SJSA1 (cell line): ENCODE measurements at regions not wholly inside any gene's neighbourhood (a gene's known extent, or its start where the extent isn't known, plus 50 kb on each side); places are given as distances from the start of the nearest gene placed in this dataset.
"Not testable (repeated sequence)": the region's sequence is repeated elsewhere in the genome, so short reads cannot be mapped to it uniquely, and the experiment has no call there.

Experiments
- DNase-seq, 2 experiments: peaks; one replicate each; pipeline ENCODE4 v3.0.0-alpha.2; 2015 to 2020; ENCODE audit warnings: low spot score in 2 of 2, low read depth in 1 of 2
- H3K27ac ChIP-seq: fragments of 250-450 bp; sonication (Bioruptor Pico); 2 replicates; pipeline ENCODE4 v1.5.1; 2020; ENCODE audit warnings: mild to moderate bottlenecking, moderate library complexity
- H3K27me3 ChIP-seq: fragments of 250-450 bp; sonication (Bioruptor Pico); replicated peaks from 2 replicates; pipeline ENCODE4 v1.5.1; 2020; ENCODE audit warnings: mild to moderate bottlenecking, moderate library complexity
- H3K36me3 ChIP-seq: fragments of 250-450 bp; sonication (Bioruptor Pico); 2 replicates; pipeline ENCODE4 v1.5.1; 2020; ENCODE audit warnings: mild to moderate bottlenecking
- H3K4me1 ChIP-seq: fragments of 250-450 bp; sonication (Bioruptor Pico); replicated peaks from 2 replicates; pipeline ENCODE4 v1.6.1; 2021; ENCODE audit warnings: mild to moderate bottlenecking
- H3K4me3 ChIP-seq: fragments of 250-450 bp; sonication (Bioruptor Pico); 2 replicates; pipeline ENCODE4 v1.5.1; 2020; ENCODE audit warnings: mild to moderate bottlenecking
- H3K9me3 ChIP-seq: fragments of 250-450 bp; sonication (Bioruptor Pico); replicated peaks from 2 replicates; pipeline ENCODE4 v1.5.1; 2020; ENCODE audit warnings: mild to moderate bottlenecking

DNA sequence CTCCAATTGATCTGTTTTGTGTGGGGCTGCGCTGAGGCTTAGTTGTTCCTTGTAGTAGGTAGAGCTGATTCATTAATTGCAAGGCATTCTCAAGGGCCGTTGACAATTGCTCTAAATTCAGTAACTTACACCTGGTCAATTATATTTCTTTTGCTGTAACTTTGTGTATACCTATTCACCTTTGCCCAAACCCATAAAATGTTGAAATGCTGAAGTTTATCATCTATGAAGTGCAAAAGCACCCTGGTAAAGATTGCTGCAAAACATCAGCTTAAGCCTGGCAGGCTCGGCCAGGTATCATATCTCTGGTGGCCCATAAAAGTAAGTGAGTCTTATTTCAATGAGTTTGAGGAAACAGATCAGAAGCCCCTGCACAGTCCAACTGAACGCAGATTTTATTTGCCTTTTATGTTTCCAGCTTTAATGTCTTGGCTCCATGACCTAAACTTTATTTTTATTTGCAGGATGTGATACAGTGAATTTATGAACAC, 203.6 kb upstream of the SLCO3A1 start:
- DNase-seq: no peak
- H3K36me3 ChIP-seq: no peaks in the 10 kb centered on the region
- no peaks in the 10 kb centered on the region for H3K9me3 ChIP-seq
- H3K27me3 ChIP-seq: no peaks in the 10 kb centered on the region
- H3K4me1 ChIP-seq: no peaks in the 10 kb centered on the region
- H3K4me3 ChIP-seq: no peak overlapping the region
- no peak overlapping the region for H3K27ac ChIP-seq

DNA sequence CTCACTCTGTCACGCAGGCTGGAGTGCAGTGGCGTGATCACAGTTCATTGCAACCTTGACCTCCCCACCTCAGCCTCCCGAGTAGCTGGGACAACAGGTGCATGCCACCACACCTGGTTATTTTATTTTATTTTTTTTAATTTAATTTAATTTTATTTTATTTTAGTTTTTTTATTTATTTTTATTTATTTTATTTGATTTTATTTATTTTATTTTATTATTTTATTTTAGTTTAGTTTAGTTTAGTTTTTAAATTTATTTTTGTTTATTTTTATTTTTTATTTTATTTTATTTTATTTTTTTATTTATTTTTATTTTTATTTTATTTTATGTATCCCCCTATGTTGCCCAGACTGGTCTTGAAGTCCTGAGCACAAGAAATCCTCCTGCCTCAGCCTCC, 202.3 kb upstream of the SLCO3A1 start:
- H3K36me3 ChIP-seq: no peaks in the 10 kb centered on the region
- DNase-seq: no peak
- no peaks in the 10 kb centered on the region for H3K9me3 ChIP-seq
- no peaks in the 10 kb centered on the region for H3K27me3 ChIP-seq
- H3K4me3 ChIP-seq: no peak overlapping the region
- H3K27ac ChIP-seq: no peak overlapping the region
- H3K4me1 ChIP-seq: no peaks in the 10 kb centered on the region

DNA sequence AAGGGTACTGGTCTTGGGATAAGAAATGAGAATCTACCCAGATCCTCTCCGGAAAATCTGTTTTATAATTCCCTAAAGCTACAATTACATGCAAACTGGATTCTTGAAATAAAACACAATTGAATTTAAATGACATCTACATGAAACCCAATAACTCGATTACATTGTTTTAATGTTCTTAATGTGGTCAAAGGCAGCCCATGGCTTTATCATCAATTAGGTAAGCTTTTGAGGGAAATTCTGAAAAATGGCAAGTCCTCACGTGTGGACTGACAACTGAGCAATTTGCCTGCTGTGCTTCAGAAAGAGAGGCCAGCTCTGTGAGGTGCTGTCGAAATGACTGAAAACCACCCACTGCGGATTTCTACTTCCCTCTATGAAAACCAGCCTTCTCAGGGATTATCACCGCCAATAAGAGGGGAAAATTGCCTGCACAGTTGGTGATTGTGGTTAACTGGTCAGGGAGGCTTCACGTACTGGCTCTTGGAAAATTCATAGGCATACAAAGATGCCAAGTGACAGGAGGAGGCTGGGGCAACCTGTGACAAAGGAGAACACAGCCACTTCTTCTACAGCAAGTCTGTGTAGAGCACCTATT, 200.8 kb upstream of the SLCO3A1 start:
- Histone ChIP-seq H3K4me3 (no peak overlapping the region), H3K36me3 (no peaks in the 10 kb centered on the region)

DNA sequence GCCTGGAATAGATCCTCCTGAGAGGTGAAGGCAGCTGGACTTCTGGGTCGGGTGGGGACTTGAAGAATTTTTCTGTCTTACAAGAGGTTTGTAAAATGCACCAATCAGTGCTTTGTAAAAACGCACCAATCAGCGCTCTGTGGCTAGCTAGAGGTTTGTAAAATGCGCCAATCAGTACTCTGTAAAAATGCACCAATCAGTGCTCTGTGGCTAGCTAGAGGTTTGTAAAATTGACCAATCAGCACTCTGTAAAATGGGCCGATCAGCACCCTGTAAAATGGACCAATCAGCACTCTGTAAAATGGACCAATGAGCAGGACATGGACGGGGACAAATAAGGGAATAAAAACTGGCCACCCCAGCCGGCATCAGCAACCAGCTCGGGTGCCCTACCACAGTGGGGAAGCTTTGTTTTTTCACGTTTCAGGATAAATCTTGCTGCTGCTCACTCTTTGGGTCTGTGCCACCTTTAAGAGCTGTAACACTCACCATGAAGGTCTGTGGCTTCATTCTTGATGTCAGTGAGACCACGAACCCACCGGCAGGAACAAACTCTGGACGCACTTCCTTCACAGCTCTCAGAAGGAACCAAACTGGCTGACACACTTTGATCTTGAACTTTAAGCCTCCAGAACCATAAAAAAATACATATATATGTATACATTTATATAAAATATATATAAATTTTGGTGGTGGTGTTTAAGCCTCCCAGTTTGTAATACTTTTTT, 197.8 kb upstream of the SLCO3A1 start:
- H3K9me3 ChIP-seq, H3K27ac ChIP-seq, H3K4me3 ChIP-seq, H3K27me3 ChIP-seq, H3K36me3 ChIP-seq, DNase-seq, H3K4me1 ChIP-seq: not testable (repeated sequence)

More for the DNA sequence above, 200.8 kb upstream of the SLCO3A1 start:
- no peak overlapping the region for H3K27ac ChIP-seq
- DNase-seq: no peak
- H3K4me1 ChIP-seq: no peaks in the 10 kb centered on the region
- H3K9me3 ChIP-seq: no peaks in the 10 kb centered on the region
- H3K27me3 ChIP-seq: no peaks in the 10 kb centered on the region

DNA sequence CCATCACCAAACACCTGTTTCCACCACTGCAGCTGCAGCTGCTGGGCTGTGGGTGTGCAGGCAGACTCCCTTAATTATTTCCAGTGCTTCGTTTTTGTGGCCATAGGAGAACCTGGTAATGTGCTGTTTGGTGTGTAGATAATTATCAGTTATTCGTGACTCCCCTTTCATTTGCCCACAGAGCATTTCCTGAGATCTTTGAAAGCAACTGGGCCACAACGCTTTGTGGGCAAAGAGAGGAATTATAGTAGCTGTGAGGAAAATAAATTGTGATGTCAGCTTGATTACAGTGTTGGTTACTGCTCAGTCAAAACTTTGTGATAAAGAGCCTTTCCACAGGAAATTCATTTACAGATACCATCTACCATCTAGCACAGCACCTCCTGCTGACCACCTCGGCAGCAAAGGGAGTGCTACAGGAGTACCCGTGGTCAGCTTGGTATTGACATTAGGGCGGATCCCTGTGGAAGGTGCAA, 193.3 kb upstream of the SLCO3A1 start:
- H3K9me3 ChIP-seq: no peaks in the 10 kb centered on the region
- H3K4me3 ChIP-seq: no peak overlapping the region
- no peak for DNase-seq
- H3K27ac ChIP-seq: no peak overlapping the region
- no peaks in the 10 kb centered on the region for H3K27me3 ChIP-seq
- no peaks in the 10 kb centered on the region for H3K4me1 ChIP-seq
- no peaks in the 10 kb centered on the region for H3K36me3 ChIP-seq

DNA sequence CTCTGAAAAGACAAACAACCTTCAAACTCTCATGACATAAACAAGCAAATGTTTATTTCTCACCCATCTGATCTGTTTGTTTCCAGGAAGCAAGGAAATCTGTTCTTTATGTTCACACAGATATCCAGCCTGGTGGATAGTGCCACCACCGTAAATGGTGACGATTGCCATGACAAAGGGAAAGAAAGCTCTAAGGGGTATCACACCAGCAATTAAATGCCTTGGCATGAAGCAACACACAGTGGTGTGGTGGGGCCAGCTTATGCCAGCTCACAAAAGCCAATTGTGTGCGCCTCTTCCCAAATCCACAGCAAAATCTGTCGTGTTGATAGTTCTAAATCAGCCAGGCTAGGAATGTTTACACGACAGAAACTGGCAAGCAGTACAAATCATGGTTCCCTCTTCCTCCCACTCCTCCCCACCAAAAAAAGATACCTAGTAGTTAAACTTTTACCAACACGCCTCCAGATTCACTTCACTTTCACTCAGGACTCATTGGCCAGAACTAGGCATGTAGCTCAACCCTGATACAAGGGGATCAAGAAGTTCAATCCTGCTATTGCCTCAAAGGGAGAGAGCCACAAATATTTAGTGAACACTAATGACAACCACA, 189.2 kb upstream of the SLCO3A1 start:
- no peak overlapping the region for H3K27ac ChIP-seq
- no peak for DNase-seq
- no peaks in the 10 kb centered on the region for H3K36me3 ChIP-seq

DNA sequence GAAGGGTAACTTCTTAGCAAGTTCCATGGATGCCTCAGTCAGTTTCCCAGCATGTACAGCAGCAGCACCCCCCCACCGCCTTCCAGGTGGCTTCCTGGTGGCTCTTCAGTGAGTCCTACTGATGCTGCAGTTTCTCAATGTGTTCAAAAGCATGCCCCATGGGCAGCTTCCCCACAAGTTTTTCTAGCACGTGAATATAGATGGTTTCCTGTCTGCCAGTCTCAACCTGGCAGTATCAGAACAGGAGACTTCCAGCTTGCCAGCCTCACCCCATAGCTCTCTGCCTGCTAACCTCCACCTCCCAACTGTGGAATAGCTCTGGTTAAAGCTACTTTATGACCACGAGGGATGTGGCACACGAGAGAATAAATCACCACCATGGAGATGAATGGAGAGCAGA, 188.3 kb upstream of the SLCO3A1 start:
- no peak for DNase-seq

More for the DNA sequence above, 189.2 kb upstream of the SLCO3A1 start:
- Histone ChIP-seq H3K9me3 (no peaks in the 10 kb centered on the region), H3K4me3 (no peak overlapping the region), H3K27me3 (peaks cover 3% of the 10 kb centered on the region; the same call in 1 of the 2 replicates), H3K4me1 (no peaks in the 10 kb centered on the region)

DNA sequence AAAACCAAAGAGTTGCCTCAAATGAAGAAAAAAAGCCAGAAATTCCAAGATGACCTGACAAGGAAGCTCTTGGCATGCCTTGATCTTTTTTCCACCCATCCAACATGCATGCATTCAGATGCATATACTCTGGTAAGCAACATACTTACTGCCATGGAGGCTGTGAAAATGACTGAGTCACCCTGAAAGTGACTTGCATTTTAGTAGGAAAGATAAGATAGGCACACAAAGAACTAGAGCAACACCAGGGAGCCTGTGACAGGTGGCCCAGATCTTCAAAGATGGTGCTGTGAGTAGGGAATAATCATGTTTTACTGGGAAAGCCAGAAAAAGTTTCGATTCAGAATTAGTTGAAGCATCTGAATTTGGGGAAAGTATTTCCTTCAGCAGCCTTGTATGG, 185.1 kb upstream of the SLCO3A1 start:
- Histone ChIP-seq H3K9me3 (no peaks in the 10 kb centered on the region), H3K27ac (no peak overlapping the region), H3K4me3 (no peak overlapping the region), H3K4me1 (no peaks in the 10 kb centered on the region), H3K27me3 (peaks cover 3% of the 10 kb centered on the region; the same call in 1 of the 2 replicates), H3K36me3 (no peaks in the 10 kb centered on the region)
- DNase-seq: no peak

More for the DNA sequence above, 188.3 kb upstream of the SLCO3A1 start:
- H3K36me3 ChIP-seq: no peaks in the 10 kb centered on the region
- H3K4me1 ChIP-seq: no peaks in the 10 kb centered on the region
- no peak overlapping the region for H3K27ac ChIP-seq
- no peaks in the 10 kb centered on the region for H3K9me3 ChIP-seq
- H3K27me3 ChIP-seq: peaks cover 3% of the 10 kb centered on the region; the same call in 1 of the 2 replicates
- no peak overlapping the region for H3K4me3 ChIP-seq

DNA sequence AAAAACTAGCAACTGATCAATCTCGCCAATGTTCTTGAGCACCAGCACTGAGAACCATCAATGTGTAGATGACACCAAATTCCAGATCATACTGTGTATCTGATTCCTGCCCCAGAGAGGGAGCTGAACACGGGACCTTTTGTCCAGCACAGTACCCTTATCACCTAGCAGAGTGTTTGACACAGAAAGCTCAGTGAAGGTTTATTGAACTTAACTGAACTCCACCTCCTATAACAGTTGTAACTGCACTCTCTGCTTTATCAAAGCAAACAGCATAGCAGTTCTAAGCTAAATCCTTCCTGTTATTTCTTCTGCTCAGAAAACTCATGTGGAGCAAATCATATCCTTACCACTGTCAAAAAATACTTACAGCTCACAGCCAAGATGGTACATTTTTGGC, 183.4 kb upstream of the SLCO3A1 start:
- H3K4me3 ChIP-seq: no peak overlapping the region
- no peak for DNase-seq
- H3K9me3 ChIP-seq: no peaks in the 10 kb centered on the region
- H3K4me1 ChIP-seq: no peaks in the 10 kb centered on the region
- H3K27ac ChIP-seq: no peak overlapping the region
- peaks cover 3% of the 10 kb centered on the region; the same call in 1 of the 2 replicates for H3K27me3 ChIP-seq
- H3K36me3 ChIP-seq: no peaks in the 10 kb centered on the region

DNA sequence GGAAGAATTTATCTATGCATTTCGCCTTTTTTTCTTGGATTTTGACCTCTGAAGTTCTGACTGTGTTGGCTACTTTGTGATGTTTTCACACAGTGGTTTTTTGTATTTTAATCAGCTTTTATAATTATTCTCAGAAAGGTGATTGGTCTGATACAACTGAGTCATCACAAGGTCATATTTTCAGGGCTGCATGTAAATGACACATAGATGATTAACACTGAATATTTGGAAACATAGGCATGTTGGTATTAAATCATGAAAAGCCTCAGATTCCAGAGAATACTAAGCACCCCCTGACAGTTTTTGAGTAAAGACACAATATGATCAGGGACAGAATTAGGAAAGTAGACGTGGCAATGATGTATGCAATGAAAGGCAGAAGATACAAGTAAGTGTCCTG, 175.5 kb upstream of the SLCO3A1 start:
- Histone ChIP-seq H3K4me3 (no peak overlapping the region), H3K4me1 (no peaks in the 10 kb centered on the region), H3K9me3 (no peaks in the 10 kb centered on the region), H3K36me3 (no peaks in the 10 kb centered on the region), H3K27ac (no peak overlapping the region), H3K27me3 (no peaks in the 10 kb centered on the region)
- no peak for DNase-seq

DNA sequence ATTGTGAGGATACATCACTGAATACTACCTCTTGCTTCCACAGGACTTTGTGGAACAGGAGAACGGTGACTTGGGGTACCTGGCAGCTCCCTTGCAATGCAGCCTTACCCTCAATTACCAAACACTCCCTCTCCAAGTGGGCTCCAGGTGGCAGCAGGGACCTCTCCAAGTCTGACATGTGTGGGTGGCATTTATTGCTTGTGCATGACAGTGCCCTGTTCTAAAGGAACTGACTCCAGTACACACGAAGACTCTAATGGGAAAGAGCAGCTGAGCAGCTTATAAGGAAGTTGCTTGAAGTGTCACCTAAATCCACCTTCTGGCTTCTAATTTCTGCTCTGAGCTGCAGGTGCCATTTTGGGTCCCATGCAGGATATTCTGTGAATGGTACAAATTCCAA, 174.1 kb upstream of the SLCO3A1 start:
- Histone ChIP-seq H3K36me3 (no peaks in the 10 kb centered on the region), H3K9me3 (no peaks in the 10 kb centered on the region), H3K4me3 (no peak overlapping the region), H3K27ac (no peak overlapping the region), H3K4me1 (no peaks in the 10 kb centered on the region), H3K27me3 (no peaks in the 10 kb centered on the region)
- no peak for DNase-seq

DNA sequence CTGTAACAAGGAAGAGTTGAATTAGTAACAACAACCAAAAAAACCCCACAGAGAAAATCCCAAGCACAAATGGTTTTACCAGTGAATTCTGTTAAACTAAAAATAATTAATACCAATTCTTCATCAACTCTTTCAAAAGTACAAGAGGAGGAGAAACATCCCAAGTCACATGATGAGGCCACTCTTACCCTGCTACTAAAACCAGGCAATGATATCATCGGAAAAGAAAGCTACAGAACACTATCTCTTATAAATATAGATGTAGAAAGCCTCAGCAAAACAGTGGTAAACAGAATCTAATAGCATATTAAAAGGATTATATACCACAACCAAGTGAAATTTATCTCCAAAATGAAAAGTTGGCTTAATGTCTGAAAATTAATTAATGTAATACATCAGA, 168.1 kb upstream of the SLCO3A1 start:
- no peaks in the 10 kb centered on the region for H3K36me3 ChIP-seq
- H3K4me1 ChIP-seq: no peaks in the 10 kb centered on the region
- no peak overlapping the region for H3K27ac ChIP-seq
- H3K27me3 ChIP-seq: no peaks in the 10 kb centered on the region
- H3K9me3 ChIP-seq: no peaks in the 10 kb centered on the region
- no peak for DNase-seq
- H3K4me3 ChIP-seq: no peak overlapping the region

DNA sequence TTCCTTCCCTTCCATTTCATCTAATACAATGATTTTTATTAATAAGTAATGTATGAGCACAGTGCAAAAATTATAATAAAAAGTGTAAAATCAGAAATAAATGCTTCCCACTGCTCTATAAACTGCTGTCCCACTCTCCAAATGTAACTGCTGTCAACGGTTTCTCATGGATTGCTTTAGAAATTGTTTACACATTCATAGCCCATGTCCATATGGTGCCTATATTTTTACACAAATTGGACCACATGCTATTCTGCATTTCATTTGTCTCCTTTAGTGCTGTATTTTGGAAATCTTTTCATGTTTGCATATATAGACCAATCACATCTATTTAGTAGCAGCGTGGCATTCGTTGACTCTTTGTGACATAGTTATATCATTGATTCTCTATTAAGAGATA, 164.7 kb upstream of the SLCO3A1 start:
- Histone ChIP-seq H3K36me3 (no peaks in the 10 kb centered on the region), H3K4me1 (no peaks in the 10 kb centered on the region), H3K27me3 (no peaks in the 10 kb centered on the region), H3K27ac (no peak overlapping the region), H3K4me3 (no peak overlapping the region), H3K9me3 (no peaks in the 10 kb centered on the region)
- no peak for DNase-seq

DNA sequence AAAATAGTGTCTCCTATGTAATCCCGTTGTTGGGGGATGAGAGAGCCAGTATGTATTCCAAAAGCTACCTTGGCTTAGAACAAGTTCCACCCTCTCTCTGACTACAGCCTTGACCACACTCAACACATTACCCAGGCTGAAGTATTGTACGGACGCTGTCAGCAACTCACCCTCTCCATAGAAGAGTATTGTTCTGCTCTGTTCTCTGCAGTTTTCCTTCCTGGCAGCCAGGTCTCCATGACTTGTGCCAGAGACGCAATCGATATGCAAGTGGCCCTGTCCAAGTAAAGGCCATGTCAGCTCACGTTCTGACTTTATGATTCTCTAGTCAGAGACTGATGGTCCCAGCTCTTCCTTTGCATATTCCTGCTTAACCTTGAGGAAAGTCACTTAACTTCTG, 164.1 kb upstream of the SLCO3A1 start:
- Histone ChIP-seq H3K36me3 (no peaks in the 10 kb centered on the region), H3K27me3 (no peaks in the 10 kb centered on the region), H3K4me3 (no peak overlapping the region), H3K4me1 (no peaks in the 10 kb centered on the region), H3K27ac (no peak overlapping the region), H3K9me3 (no peaks in the 10 kb centered on the region)
- no peak for DNase-seq
